GM12891 (cell line): ENCODE measurements at regions not wholly inside any gene's neighbourhood (a gene's known extent, or its start where the extent isn't known, plus 50 kb on each side); places are given as distances from the start of the nearest gene placed in this dataset.

Experiments used
- POLR2A ChIP-seq: IDR thresholded peaks from 2 replicates; pipeline ENCODE4 v1.6.1; 2011; ENCODE audit warnings: low read depth, low read length, control low read depth
- POLR2AphosphoS5 ChIP-seq: IDR thresholded peaks from 2 replicates; pipeline ENCODE4 v1.6.1; 2011; ENCODE audit warnings: low read depth, low read length, control low read depth

DNA sequence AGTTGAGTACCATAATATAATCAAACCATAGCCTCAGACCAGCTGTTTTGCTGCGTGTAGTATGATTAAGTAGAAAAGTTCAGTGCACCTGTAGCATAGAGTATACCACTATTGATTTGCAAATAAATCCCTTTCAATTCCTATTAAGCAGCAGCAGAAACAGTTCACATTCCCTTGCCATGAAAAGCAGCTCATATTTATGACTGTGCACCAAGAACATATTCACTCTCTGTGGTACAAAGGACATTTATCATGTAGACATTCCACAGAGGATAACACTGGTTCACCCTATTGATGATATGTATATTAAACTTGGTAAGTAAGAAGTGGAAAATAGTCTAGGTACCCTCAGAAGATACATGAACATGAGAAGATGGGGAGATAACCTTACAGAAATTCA is 1689.1 kb upstream of the CDH6 start:
- TF ChIP-seq POLR2A, result no peak
- no peak for TF ChIP-seq POLR2AphosphoS5
